GM20431 (cell line): ENCODE measurements at regions not wholly inside any gene's neighbourhood (a gene's known extent, or its start where the extent isn't known, plus 50 kb on each side); places are given as distances from the start of the nearest gene placed in this dataset.

Experiments used
- in situ Hi-C: fragments of 300-500 bp; cut with MseI, MboI; formaldehyde crosslinking; loops from one replicate; pipeline ENCODE4 v1.15.0; 2020; ENCODE audit warnings: low sequenced_read_pairs; ENCODE audit not compliant: unreplicated experiment

DNA sequence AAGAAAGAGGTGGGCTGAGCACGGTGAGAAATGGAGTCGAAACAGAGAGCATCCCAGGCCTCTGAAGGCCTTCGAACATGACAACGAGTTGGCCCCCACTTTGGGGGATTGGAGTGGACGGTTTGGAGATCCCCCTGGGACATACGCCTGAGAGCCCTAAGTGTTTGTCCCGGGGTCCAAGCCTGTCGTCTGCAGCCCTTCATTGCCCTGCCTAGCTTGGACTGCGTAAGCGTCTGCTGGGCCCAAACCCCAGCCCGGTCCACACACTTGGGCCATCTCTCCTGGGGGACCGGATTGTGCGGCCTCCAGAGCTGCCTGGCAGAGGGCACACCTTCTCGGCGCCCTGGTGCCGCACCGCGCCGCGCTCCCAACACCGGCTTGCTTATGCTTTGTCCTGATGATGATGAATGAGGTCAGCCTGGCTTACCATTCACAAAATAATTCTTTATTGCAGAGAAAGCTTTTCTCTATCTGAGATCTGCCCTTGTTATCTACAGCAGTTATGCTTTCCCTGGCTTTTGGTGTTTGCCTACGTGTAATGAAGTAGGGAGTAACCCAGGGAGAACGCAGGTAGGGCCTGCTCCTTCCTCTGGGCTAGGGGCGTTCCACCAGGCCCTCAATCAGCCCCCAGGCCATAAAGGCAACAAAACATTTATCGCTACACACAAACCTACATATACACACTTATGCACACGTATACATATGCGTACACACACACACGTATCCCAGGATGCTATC, 85.9 kb upstream of the PPARA start:
- in situ Hi-C loops, result no loop called here

DNA sequence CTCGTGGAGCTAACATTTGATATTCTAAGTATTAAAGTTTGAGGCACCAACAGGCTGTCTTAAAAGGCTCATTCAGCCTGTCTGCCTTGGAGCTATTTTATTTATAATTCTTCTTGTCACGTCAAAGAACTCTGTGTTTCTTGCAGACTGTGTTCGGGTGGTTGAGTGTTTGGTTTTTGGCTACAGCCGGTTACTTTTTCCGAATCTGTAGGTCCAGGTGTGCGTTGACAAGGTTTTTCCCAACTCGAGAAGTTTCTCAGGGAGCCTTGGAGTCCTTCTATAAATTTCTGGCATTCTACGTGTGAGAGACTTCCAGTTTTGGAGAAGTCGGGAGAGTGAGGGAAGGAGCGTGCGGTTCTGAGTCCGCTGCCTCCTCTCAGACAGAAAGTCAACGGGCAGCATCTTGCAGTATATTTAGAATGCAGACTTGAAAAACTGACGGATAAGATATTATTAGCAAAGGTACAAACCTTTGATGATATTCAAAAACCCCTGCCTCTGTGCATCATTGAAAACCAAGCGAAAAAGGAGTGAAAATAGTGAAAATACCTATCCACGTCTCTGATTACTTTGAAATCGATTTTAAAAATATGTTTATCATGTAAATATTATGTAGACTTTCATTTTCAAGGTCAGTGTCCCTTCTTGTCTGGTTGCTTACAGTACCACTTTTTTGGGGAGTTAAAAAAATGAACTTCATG, 85.2 kb upstream of the PPARA start:
- in situ Hi-C loops, result no loop called here

- in situ Hi-C loops, result no loop called here
Measured at GRCh38 chr22:46065691-46066454, 84.5 kb upstream of the PPARA start.

DNA sequence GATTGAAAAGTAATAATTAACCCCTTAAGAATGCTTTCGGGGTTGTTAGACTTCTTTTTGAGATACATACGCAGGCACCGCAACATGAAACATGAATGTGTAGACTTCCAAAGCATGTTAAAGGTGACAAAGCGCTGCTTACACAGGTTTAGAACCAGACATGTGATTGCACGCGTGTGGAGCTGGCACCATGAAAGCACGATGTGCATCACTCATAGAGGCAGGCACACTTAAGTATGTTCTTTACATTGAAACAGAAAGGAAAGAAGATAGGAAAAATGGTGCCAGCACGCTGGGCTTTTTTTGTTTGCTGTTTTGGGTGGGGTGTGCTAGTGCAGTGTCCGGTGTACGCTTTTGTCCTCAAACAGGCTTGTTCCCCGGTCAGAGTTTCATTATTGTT, 83.6 kb upstream of the PPARA start:
- in situ Hi-C loops, result no loop called here

DNA sequence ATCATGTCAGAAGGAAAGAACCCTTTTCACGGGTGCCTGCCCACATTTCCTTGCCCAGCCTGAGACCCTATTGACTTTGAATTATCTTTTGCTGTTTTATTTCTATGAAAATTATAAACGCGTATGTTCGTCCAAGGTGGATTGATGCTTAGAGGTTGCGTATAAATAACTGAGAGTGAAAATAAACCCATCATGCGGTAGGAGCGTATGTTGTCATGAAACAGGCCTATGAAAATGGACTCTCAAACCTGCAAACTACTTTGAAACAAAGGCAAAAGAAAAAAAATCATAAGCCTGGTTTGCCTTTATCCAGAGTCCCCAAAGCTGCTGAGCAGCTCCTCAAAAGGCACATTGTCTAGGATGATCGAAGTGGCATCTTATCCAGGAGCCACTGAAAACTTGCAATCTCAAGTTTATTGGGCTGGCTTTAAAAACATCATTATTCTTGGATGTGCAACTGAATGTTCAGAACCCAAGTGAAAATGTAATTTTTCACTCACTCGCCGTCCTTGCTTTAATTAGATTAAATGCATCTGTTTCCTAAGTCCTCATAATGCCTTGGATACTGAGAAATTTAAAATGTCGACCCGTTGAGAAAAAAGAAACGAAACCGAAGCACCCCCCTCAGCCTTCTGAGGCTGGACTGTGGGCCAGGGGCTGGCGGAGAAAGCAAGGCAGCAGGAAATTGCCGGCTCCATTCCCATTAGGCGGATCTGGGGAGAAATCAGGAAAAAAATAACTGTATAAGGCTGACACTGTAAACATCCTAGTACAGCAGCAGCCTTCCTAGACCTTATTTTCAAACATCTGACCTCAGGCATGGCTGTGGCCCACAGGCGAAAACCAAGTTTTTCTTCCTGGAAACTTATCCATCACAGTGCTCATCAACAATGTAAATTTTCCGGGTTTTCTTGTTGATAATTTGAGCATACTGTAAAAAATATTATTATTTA, 82.9 kb upstream of the PPARA start:
- in situ Hi-C loops, result no loop called here

DNA sequence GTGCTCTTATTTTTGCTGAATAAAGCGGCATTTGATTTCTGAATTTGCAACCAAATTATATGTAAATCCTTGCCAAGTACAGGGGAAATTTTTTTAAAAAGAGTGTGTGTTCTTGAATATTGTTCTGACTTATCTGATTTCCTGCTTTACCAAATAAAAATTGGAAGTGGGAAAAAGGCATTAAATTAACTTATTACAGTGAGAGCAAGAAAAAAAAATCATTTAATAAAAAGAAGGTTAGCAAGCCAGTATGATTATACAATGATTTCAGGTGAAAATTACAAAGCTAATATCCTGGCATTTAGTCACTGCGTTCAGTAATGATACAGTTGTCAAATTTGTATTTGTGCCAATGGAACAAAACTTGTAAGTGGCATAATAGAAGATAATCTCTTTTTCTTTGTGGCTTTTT, 82.1 kb upstream of the PPARA start:
- in situ Hi-C loops, result no loop called here

DNA sequence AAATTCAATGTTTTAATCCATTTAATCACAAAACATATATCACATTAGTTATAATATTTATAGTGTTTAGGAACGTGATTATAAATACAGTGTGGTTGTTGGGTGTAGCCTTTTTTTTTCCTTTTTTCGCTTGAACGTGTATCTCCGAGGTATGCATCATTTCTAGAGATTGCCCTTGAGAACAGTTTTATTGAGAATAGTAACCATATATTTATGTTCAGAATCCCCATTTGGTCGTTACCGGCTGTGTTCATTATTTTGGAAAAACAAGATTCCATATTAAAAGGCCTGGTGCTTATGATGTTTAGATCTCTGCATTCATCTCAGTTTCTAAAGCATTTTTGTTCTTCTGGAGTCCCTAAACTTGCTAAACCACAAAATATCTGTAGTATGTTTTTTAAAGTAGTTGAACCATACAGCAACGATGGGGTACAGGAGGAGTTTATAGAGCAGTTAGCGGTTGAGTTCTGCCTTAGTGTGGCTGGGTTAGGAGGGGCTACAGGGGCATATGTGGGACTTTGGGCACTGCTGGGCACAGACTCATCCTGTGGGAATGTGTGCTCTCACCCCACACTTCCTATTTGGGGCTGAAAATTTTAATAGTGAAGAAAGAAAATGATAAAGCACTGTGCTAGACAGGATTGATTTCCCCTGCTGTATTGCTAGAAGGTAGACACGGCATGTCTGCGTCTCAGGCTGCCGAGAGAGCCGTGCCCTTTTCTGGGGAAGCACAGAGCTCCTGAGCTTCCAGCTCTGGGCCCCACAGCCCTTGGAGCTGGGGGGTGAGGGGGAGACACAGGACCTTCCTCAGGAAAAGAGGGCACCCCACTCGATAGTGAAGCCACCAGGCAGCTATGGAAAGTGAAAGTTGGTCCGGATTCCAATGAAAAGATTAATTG, 81.5 kb upstream of the PPARA start:
- in situ Hi-C loops, result no loop called here

DNA sequence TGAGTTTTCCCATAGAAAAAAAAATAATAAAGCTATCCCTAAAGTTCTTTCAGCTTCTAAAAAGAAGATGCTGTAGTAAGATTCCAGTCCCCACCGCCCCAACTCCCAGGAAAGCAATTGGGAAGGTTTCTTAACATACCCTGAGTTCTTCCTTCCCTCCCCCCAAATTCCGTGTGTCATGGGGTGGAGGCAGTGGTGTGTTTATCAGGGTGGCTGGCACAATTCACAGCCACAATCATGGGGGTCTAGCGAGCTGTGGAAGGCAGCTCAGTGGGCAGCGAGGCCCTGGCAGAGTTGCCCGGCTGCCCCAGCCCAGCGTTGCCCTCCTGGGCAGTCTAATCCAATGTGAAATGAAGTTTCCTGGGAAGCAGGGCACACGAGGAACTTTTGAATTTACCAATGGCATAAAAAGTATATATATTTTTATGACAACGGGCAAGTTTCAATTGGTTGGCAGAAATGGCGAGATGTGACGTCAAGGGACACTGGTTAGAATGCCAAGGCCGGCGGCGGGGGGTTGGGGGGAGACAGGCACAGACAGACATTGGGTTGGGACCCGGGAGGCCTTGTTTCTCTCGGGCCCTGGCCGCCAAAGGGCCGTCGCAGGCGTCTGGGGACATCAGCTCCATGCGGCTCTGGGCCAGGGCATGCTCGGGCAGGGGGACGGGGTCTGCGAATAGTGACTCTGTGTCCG, 80.7 kb upstream of the PPARA start:
- in situ Hi-C loops, result no loop called here

DNA sequence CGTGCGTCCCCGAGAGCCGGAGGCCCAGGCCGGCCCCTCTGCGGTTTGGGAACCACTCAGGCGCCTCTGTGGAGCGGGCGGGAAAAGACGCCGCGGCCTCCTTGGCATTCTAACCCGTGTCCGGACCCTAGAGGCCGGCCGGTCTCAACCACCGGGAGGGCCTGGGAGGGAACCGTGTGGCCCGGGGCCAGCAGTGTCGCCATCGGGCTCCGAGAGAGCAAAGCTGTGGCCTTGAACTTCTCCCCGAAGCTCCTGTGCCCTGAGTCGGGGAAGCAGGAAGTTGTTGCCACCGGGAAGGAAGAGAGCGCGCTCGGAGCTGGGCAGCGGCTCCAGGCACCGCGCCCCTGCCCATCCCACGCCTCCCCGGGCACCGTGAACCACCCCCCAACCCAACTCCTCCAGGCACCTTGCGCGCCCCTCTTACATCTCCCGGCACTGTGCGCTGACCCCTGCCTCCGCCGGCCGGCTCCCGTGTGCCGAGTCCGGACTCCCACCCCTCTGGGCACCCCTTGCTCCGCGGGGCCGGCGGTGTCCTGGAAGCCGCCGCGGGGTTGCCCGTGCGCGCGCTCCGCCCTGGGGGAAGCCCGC, 80.0 kb upstream of the PPARA start:
- in situ Hi-C loops, result no loop called here

GRCh38 chr22:46070803-46071450, 79.4 kb upstream of the PPARA start:
- in situ Hi-C loops, result no loop called here

DNA sequence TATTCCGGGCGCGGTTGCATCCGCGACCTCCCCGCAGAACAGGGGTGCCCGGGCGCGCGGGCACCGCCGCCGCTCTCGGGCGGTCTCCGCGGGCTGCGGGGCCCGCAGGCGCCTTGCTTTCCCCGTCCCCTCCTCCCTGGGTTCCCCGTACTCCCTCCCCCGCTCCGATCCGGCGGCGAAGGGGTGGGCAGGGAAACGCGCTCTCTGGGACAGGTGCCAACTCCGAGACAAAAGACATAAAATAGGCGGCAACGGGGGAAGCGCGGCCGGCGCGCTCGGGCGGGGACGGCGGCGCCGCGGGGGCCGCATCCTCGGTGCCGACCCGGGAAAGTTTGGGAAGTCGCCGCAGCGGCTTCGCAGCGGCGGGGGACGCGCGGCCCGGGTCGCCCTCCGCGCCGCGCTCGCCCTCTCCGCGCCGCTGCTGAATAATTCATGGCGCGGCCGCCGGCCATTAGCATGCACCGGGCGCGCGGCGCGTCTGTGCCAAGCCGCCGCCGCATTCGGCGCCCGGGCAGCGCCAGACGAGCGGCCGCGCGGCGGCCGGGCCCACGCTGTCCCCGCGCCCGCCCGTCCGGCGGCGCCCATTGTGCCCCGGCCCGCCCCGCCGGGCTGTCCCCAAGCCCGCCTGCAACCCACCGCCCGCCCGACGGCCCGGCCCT, 78.7 kb upstream of the PPARA start:
- in situ Hi-C loops, result no loop called here

- in situ Hi-C loops, result no loop called here
Measured at GRCh38 chr22:46072110-46072881, 78.0 kb upstream of the PPARA start.

- in situ Hi-C loops, result no loop called here
Measured at GRCh38 chr22:46072981-46073682, 77.2 kb upstream of the PPARA start.

GRCh38 chr22:46073683-46074504, 76.4 kb upstream of the PPARA start:
- in situ Hi-C loops, result no loop called here
